ENCODE measurements at regions not wholly inside any gene's neighbourhood (a gene's known extent, or its start where the extent isn't known, plus 50 kb on each side); places are given as distances from the start of the nearest gene placed in this dataset.

- in situ Hi-C loops (cut with MboI; ENCODE audit: low pct_ligation_motif_present in 1 of 4, low pct_unique_long_range_greater_than_20kb in 1 of 4, low sequenced_read_pairs in 3 of 4): no loop called here
- no peaks in the 10 kb centered on the region for H3K36me3 ChIP-seq
- peaks cover 0 to 24% (median 12%) of the 10 kb centered on the region in 4 donors for H3K4me1 ChIP-seq
- H3K9me3 ChIP-seq: no peaks in the 10 kb centered on the region
- TF ChIP-seq POLR2AphosphoS5 (IDR thresholded peaks at IDR 0.05): no peak
- TF ChIP-seq POLR2A (IDR thresholded peaks at IDR 0.05): no peak
- no peak for TF ChIP-seq EP300 (IDR thresholded peaks at IDR 0.05; ENCODE audit: low read depth)
- TF ChIP-seq CTCF (IDR thresholded peaks at IDR 0.05): no peak
- no peak overlapping the region for H3K4me3 ChIP-seq
- intact Hi-C loops (cut with DNase I; ENCODE audit: low total_unique reads): no loop called here
- no peaks in the 10 kb centered on the region for H3K27me3 ChIP-seq
- DNase-seq: no peak
- peak overlapping the region; percentile 42 to 67 (median 60) for H3K27ac ChIP-seq
These were observed 186.4 kb upstream of the THBS1 start for GRCh38 chr15:39394496-39394895.

DNA sequence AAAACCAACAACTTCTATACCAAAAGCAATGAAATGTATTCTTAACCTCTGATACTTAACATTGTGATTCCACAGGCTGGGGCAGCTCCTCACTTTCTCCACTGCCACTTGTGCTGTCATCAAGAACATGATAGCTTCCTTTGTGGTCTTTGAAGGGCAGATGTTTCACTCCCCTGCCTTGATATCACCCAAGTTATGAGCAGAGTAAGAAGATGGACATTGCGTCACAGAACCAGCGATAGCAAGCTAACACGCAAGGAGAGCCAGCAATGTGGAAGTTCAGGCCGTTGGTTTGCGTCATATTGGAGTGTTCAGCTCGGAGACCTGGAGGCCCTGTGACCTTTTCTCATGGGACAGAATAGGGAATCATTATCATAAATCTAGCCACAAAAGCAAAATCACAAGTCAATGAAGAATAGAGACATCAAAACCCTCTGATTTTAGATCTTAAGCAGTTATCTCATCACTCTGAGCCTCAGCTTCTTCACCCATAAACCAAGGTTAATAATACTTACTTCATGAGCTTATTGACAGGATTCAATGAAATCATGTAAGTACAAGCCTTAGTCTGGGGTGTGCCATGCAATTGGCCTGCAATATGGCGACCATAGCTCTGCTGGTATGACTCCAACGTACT is 183.8 kb upstream of the THBS1 start:
- Histone ChIP-seq H3K4me3 (no peak overlapping the region), H3K27me3 (no peaks in the 10 kb centered on the region), H3K9me3 (no peaks in the 10 kb centered on the region), H3K36me3 (no peaks in the 10 kb centered on the region), H3K27ac (no peak overlapping the region), H3K4me1 (peaks cover 0 to 22% (median 13%) of the 10 kb centered on the region in 4 donors)
- DNase-seq: no peak
- TF ChIP-seq POLR2AphosphoS5 (IDR thresholded peaks at IDR 0.05): no peak
- TF ChIP-seq EP300 (IDR thresholded peaks at IDR 0.05; ENCODE audit: low read depth): peak; percentile 40
- no peak for TF ChIP-seq POLR2A (IDR thresholded peaks at IDR 0.05)
- TF ChIP-seq CTCF (IDR thresholded peaks at IDR 0.05): no peak
- 83 to 95% methylated on average over 2 to 8 of the region's 8 CpGs for WGBS, 2 donors (ENCODE audit: low coverage in 1 of 2)
- in situ Hi-C loops (cut with MboI; ENCODE audit: low pct_ligation_motif_present in 1 of 4, low pct_unique_long_range_greater_than_20kb in 1 of 4, low sequenced_read_pairs in 3 of 4): no loop called here
- intact Hi-C loops (cut with DNase I; ENCODE audit: low total_unique reads): no loop called here

GRCh38 chr15:39397883-39398282 is 183.0 kb upstream of the THBS1 start:
- Histone ChIP-seq H3K27me3 (no peaks in the 10 kb centered on the region), H3K36me3 (no peaks in the 10 kb centered on the region), H3K27ac (no peak overlapping the region), H3K4me1 (peaks cover 0 to 22% (median 11%) of the 10 kb centered on the region in 4 donors), H3K4me3 (no peak overlapping the region), H3K9me3 (no peaks in the 10 kb centered on the region)
- WGBS, 2 donors (ENCODE audit: low coverage in 1 of 2): 93 to 100% methylated on average over 3 of the region's 3 CpGs
- intact Hi-C loops (cut with DNase I; ENCODE audit: low total_unique reads): no loop called here
- no peak for TF ChIP-seq CTCF (IDR thresholded peaks at IDR 0.05)
- in situ Hi-C loops (cut with MboI; ENCODE audit: low pct_ligation_motif_present in 1 of 4, low pct_unique_long_range_greater_than_20kb in 1 of 4, low sequenced_read_pairs in 3 of 4): no loop called here
- DNase-seq: no peak

DNA sequence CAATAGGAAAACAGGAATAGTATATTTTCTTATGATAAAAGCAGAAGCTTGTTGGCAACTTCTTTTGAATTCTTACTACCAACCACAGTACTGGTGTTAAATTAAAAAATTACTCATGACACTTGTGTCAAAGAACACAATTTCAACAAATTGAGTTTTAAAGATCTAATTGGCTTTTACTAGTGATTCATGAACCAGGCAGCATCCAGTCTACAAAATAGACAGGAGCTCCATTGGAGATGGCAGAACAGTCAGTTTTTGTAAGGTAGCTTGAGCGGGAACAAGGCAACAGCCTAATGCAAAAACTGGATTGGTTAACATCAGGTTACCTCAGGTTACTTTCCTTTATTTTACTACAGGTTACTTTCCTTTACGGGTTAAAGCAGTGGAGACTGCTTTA is 181.3 kb upstream of the THBS1 start:
- Histone ChIP-seq H3K27me3 (no peaks in the 10 kb centered on the region), H3K27ac (peak overlapping the region in 1 of 4 donors; percentile 22), H3K4me3 (no peak overlapping the region), H3K4me1 (peaks cover 0 to 17% (median 9%) of the 10 kb centered on the region in 4 donors), H3K36me3 (no peaks in the 10 kb centered on the region), H3K9me3 (no peaks in the 10 kb centered on the region)
- no peak for DNase-seq
- intact Hi-C loops (cut with DNase I; ENCODE audit: low total_unique reads) (no loop called here), in situ Hi-C loops (cut with MboI; ENCODE audit: low pct_ligation_motif_present in 1 of 4, low pct_unique_long_range_greater_than_20kb in 1 of 4, low sequenced_read_pairs in 3 of 4) (no loop called here)
- WGBS, 2 donors (ENCODE audit: low coverage in 1 of 2): 88 to 90% methylated on average over 2 of the region's 2 CpGs
- TF ChIP-seq POLR2A (IDR thresholded peaks at IDR 0.05) (no peak), CTCF (IDR thresholded peaks at IDR 0.05) (no peak), POLR2AphosphoS5 (IDR thresholded peaks at IDR 0.05) (no peak), EP300 (IDR thresholded peaks at IDR 0.05; ENCODE audit: low read depth) (no peak)

Data from transverse colon (tissue), 4 donors.